Endothelial cell of umbilical vein (primary cell): ENCODE measurements at regions not wholly inside any gene's neighbourhood (a gene's known extent, or its start where the extent isn't known, plus 50 kb on each side); places are given as distances from the start of the nearest gene placed in this dataset.

Source experiments
- BruUV-seq: library from RNA; stranded (reverse); fragments of 400-500 nt; replicated peaks from 2 replicates; lab custom pipeline; 2021; lab: Mats Ljungman, UMichigan
- CTCF ChIA-PET: fragments of 300-600, 350-600 bp; sonication (Branson Sonifier 250); formaldehyde crosslinking; loops from one replicate; lab custom pipeline; 2021; ENCODE audit warnings: antibody characterized with exemption, inconsistent platforms; lab: Charles Lee
- POLR2A ChIA-PET: fragments of 300-600, 350-600 bp; sonication (Branson Sonifier 250); formaldehyde crosslinking; loops from one replicate; lab custom pipeline; 2021; ENCODE audit warnings: antibody characterized with exemption, inconsistent platforms; lab: Charles Lee
- DNase-seq: peaks from one replicate; pipeline ENCODE4 v3.0.0-alpha.2; 2011; ENCODE audit warnings: low read depth, low spot score
- FAIRE-seq: peaks from 2 replicates; lab custom pipeline; 2011; peaks lifted over from hg19 to GRCh38; lab: Jason Lieb, UNC
- H2AFZ ChIP-seq: 2 replicates; pipeline ENCODE4 v1.6.0; 2012; ENCODE audit warnings: low read depth, low read length, control low read depth, inconsistent platforms
- H3K27ac ChIP-seq: 2 replicates; pipeline ENCODE4 v1.5.1; 2011; ENCODE audit warnings: low read depth, mild to moderate bottlenecking, control low read depth, low read length, moderate library complexity; ENCODE audit not compliant: insufficient read depth
- H3K27me3 ChIP-seq, 2 experiments: 2 replicates each; pipeline versions ENCODE4 v1.6.0 to v1.6.1; 2011; ENCODE audit warnings: low read length in 2 of 2, mixed read lengths in 1 of 2; ENCODE audit not compliant: control insufficient read depth in 2 of 2, insufficient read depth in 2 of 2
- H3K36me3 ChIP-seq, 2 experiments: 2 replicates in 1 of 2; 3 replicates in 1 of 2; pipeline ENCODE4 v1.5.1; 2011; ENCODE audit warnings: low read length in 2 of 2, mild to moderate bottlenecking in 1 of 2, moderate library complexity in 1 of 2; ENCODE audit not compliant: control insufficient read depth in 2 of 2, insufficient read depth in 2 of 2; ENCODE audit errors: extremely low read depth in 1 of 2
- H3K4me1 ChIP-seq: 3 replicates; pipeline ENCODE4 v1.5.1; 2011; ENCODE audit warnings: mild to moderate bottlenecking, low read length; ENCODE audit not compliant: control insufficient read depth, insufficient read depth; ENCODE audit errors: extremely low read depth
- H3K4me2 ChIP-seq: 2 replicates; pipeline ENCODE4 v1.6.1; 2011; ENCODE audit warnings: low read length, control low read depth, mixed read lengths; ENCODE audit not compliant: insufficient read depth
- H3K4me3 ChIP-seq, 3 experiments: fragments of 200-600 bp in 1 of 3; sonication (generic), shearing (Covaris generic) in 1 of 3; replicated peaks in 1 of 3; 2 replicates each; pipeline ENCODE4 v1.5.1; 2011 to 2016; ENCODE audit warnings: control low read depth in 3 of 3, low read length in 3 of 3, mild to moderate bottlenecking in 2 of 3, inconsistent platforms in 1 of 3, low read depth in 1 of 3, moderate library complexity in 1 of 3; ENCODE audit not compliant: insufficient read depth in 1 of 3
- H3K79me2 ChIP-seq: 2 replicates; pipeline ENCODE4 v1.6.0; 2012; ENCODE audit warnings: low read length, inconsistent platforms; ENCODE audit not compliant: control insufficient read depth, insufficient read depth
- H3K9ac ChIP-seq: replicated peaks from 2 replicates; pipeline ENCODE3; 2011; ENCODE audit warnings: low read length, control low read depth; ENCODE audit not compliant: insufficient read depth; ENCODE audit errors: extremely low read depth
- H3K9me1 ChIP-seq: replicated peaks from 3 replicates; pipeline ENCODE4 v1.6.0; 2011; ENCODE audit warnings: mild to moderate bottlenecking, low read length; ENCODE audit not compliant: control insufficient read depth, insufficient read depth; ENCODE audit errors: extremely low read depth
- H3K9me3 ChIP-seq: replicated peaks from 2 replicates; pipeline ENCODE4 v1.5.1; 2012; ENCODE audit warnings: low read length, inconsistent platforms; ENCODE audit not compliant: control insufficient read depth, insufficient read depth
- H4K20me1 ChIP-seq: replicated peaks from 2 replicates; pipeline ENCODE3; 2011; ENCODE audit warnings: mild to moderate bottlenecking, low read length; ENCODE audit not compliant: control insufficient read depth, insufficient read depth; ENCODE audit errors: extremely low read depth
- CTCF ChIP-seq, 2 donors: IDR thresholded peaks; 1 replicate in 1 of 2; 2 replicates in 1 of 2; pipeline ENCODE4 v1.5.1; 2011; ENCODE audit warnings: low read length in 2 of 2, mild to moderate bottlenecking in 2 of 2, moderate library complexity in 2 of 2, control low read depth in 1 of 2, inconsistent platforms in 1 of 2, low read depth in 1 of 2; ENCODE audit not compliant: insufficient read depth in 1 of 2; ENCODE audit errors: extremely low read depth in 1 of 2
- EZH2 ChIP-seq: IDR thresholded peaks from 2 replicates; pipeline ENCODE4 v1.6.1; 2012; ENCODE audit warnings: borderline replicate concordance, low read depth, mild to moderate bottlenecking, moderate library complexity, low read length, inconsistent platforms; ENCODE audit not compliant: severe bottlenecking
- FOS ChIP-seq: IDR thresholded peaks from 2 replicates; pipeline ENCODE4 v1.6.1; 2011; ENCODE audit warnings: mild to moderate bottlenecking, low read length, moderate library complexity, borderline replicate concordance; ENCODE audit not compliant: insufficient read depth
- GATA2 ChIP-seq: IDR thresholded peaks from 2 replicates; pipeline ENCODE4 v1.7.0; 2011; ENCODE audit warnings: low read depth, mild to moderate bottlenecking, moderate library complexity, mixed read lengths, low read length; ENCODE audit not compliant: insufficient read length, insufficient read depth
- JUN ChIP-seq: IDR thresholded peaks from 2 replicates; pipeline ENCODE4 v1.6.1; 2011; ENCODE audit warnings: borderline replicate concordance, low read depth; ENCODE audit not compliant: insufficient read length, insufficient read depth
- MYC ChIP-seq: IDR thresholded peaks from one replicate; pipeline ENCODE4 v1.6.1; 2011; ENCODE audit warnings: mild to moderate bottlenecking, low read depth, low read length
- POLR2A ChIP-seq: IDR thresholded peaks from 2 replicates; pipeline ENCODE4 v1.6.1; 2012; ENCODE audit warnings: low read depth, mild to moderate bottlenecking, control low read depth, low read length
- POLR2AphosphoS5 ChIP-seq: IDR thresholded peaks from 2 replicates; pipeline ENCODE4 v1.6.1; 2012; ENCODE audit warnings: low read depth, mild to moderate bottlenecking, control low read depth, low read length, moderate library complexity; ENCODE audit not compliant: insufficient read depth
- dilution Hi-C: fragments of 300-500 bp; cut with MboI; formaldehyde crosslinking; loops from one replicate; pipeline ENCODE4 v1.15.0; 2019; ENCODE audit warnings: low sequenced_read_pairs; ENCODE audit not compliant: extremely low pct_ligation_motif_present
- intact Hi-C: fragments of 100-400 bp; cut with micrococcal nuclease; formaldehyde crosslinking; loops from one replicate; pipeline ENCODE4 v1.10.0; 2022
- TF ChIP-seq, protein P1 (sequence below): IDR thresholded peaks from 2 replicates; pipeline ENCODE4 v1.6.1; 2011; ENCODE audit not compliant: insufficient read depth, insufficient read length

- Histone ChIP-seq H3K27me3 (no peaks in the 10 kb centered on the region), H3K9me1 (no peaks in the 10 kb centered on the region), H3K4me3 (no peak overlapping the region), H3K4me1 (no peaks in the 10 kb centered on the region), H3K9me3 (no peaks in the 10 kb centered on the region), H3K36me3 (no peaks in the 10 kb centered on the region), H3K4me2 (no peak overlapping the region), H3K27ac (no peak overlapping the region), H2AFZ (no peak overlapping the region), H3K79me2 (no peaks in the 10 kb centered on the region), H3K9ac (no peak overlapping the region), H4K20me1 (no peaks in the 10 kb centered on the region)
- no TSS peak for BruUV-seq
- intact Hi-C loops (no loop called here), dilution Hi-C loops (no loop called here)
- ChIA-PET POLR2A (no interaction called here), CTCF (no interaction called here)
- DNase-seq (no peak), FAIRE-seq (no peak)
- no peak for TF ChIP-seq GATA2
- TF ChIP-seq MYC, result no peak
- TF ChIP-seq FOS, result no peak
- TF ChIP-seq POLR2AphosphoS5, result no peak
- no peak for TF ChIP-seq EZH2
- TF ChIP-seq POLR2A, result no peak
- no peak for TF ChIP-seq CTCF (IDR thresholded peaks at IDR 0.05; ENCODE audit: extremely low read depth in 1 of 2, insufficient read depth in 1 of 2, low read depth in 1 of 2, low read length in 2 of 2)
- no peak for TF ChIP-seq JUN
- TF ChIP-seq, protein P1, sequence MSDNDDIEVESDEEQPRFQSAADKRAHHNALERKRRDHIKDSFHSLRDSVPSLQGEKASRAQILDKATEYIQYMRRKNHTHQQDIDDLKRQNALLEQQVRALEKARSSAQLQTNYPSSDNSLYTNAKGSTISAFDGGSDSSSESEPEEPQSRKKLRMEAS, result no peak
Measured at GRCh38 chr2:7458066-7458465, 540.9 kb downstream of the RNF144A start.
